ENCODE measurements at regions not wholly inside any gene's neighbourhood (a gene's known extent, or its start where the extent isn't known, plus 50 kb on each side); places are given as distances from the start of the nearest gene placed in this dataset.

GRCh38 chr4:136241221-136241986 lies 1290.9 kb downstream of the PCDH18 start:
- no peak for TF ChIP-seq POLR2AphosphoS5 (IDR thresholded peaks at IDR 0.05; ENCODE audit: low read depth, low read length)
- TF ChIP-seq CTCF (IDR thresholded peaks at IDR 0.05) = no peak
- no peak for TF ChIP-seq SIN3A (IDR thresholded peaks at IDR 0.05; ENCODE audit: borderline replicate concordance, insufficient read depth, low read depth, low read length)

Measured in Panc1 (cell line).